ENCODE measurements at regions not wholly inside any gene's neighbourhood (a gene's known extent, or its start where the extent isn't known, plus 50 kb on each side); places are given as distances from the start of the nearest gene placed in this dataset.

DNA sequence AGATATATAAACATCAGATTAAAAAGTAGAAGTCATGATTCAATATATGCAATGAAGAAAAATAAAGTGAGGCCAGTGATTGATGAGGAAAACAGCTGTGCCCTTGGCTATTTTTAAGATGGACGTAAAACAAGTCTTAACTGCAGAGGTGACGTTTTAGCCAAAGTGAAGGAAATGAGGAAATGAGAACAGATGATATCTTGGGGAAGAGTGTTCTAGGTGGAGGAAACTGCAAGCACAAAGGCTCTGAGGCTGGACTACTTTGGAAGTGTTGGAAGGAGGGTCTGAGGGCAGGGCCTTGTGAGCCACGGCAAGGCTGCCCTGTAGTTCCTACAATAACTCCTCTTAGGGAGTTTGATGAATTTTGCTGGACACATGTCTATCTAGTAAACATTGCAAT is 140.5 kb upstream of the AKR1E2 start:
- no peaks in the 10 kb centered on the region for H3K4me1 Mint-ChIP-seq
- ChIA-PET CTCF (no interaction called here), POLR2A (no interaction called here)
- no peaks in the 10 kb centered on the region for H3K27me3 ChIP-seq (ENCODE audit: insufficient read depth, low read length, poor library complexity, severe bottlenecking)
- no peak overlapping the region for H3K27ac ChIP-seq (ENCODE audit: low read depth, low read length)
- H3K27me3 Mint-ChIP-seq = peaks cover 13 to 47% of the 10 kb centered on the region in 2 donors
- H3K9me3 ChIP-seq (ENCODE audit: low read length) = no peaks in the 10 kb centered on the region
- no peaks in the 10 kb centered on the region for H3K9me3 Mint-ChIP-seq
- no peaks in the 10 kb centered on the region for H3K4me1 ChIP-seq (ENCODE audit: insufficient read depth, low read length)
- DNase-seq = no peak
- H3K27ac Mint-ChIP-seq = no peak overlapping the region
- no peaks in the 10 kb centered on the region for H3K36me3 Mint-ChIP-seq
- no peak overlapping the region for H3K4me3 ChIP-seq (ENCODE audit: low read length)
- H3K4me3 Mint-ChIP-seq = no peak overlapping the region
- H3K36me3 ChIP-seq (ENCODE audit: insufficient read depth, low read length) = no peaks in the 10 kb centered on the region

GRCh38 chr10:4684434-4684833 is 141.6 kb upstream of the AKR1E2 start:
- Histone ChIP-seq H3K27ac (ENCODE audit: low read depth, low read length) (no peak overlapping the region), H3K27me3 (ENCODE audit: insufficient read depth, low read length, poor library complexity, severe bottlenecking) (no peaks in the 10 kb centered on the region), H3K36me3 (ENCODE audit: insufficient read depth, low read length) (no peaks in the 10 kb centered on the region), H3K4me1 (ENCODE audit: insufficient read depth, low read length) (no peaks in the 10 kb centered on the region), H3K9me3 (ENCODE audit: low read length) (no peaks in the 10 kb centered on the region), H3K4me3 (ENCODE audit: low read length) (no peak overlapping the region)
- no peaks in the 10 kb centered on the region for H3K9me3 Mint-ChIP-seq
- H3K27ac Mint-ChIP-seq = no peak overlapping the region
- POLR2A ChIA-PET = no interaction called here
- peaks cover 13 to 49% of the 10 kb centered on the region in 2 donors for H3K27me3 Mint-ChIP-seq
- DNase-seq = no peak
- CTCF ChIA-PET = no interaction called here
- H3K4me3 Mint-ChIP-seq = no peak overlapping the region
- no peaks in the 10 kb centered on the region for H3K36me3 Mint-ChIP-seq
- H3K4me1 Mint-ChIP-seq = no peaks in the 10 kb centered on the region

DNA sequence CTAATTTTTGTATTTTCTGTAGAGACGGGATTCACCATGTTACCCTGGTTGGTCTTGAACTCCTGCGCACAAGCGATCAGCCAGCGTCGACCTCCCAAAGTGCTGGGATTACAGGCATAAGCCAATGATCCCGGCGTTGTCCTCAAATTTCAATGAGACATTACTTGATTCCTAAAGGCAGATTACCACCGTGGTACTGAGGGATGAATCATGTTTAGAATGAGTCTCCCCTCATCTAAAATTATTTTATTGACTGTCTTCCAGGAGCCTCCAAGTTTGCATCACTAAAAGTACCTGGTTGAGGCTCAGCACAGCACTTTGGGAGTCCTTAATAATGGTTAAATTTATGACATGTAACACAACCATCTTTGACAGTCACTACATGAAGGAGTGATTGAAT is 142.2 kb upstream of the AKR1E2 start:
- H3K4me1 ChIP-seq (ENCODE audit: insufficient read depth, low read length) = no peaks in the 10 kb centered on the region
- H3K9me3 Mint-ChIP-seq = no peaks in the 10 kb centered on the region
- no peak overlapping the region for H3K27ac Mint-ChIP-seq
- H3K4me3 Mint-ChIP-seq = no peak overlapping the region
- no peak for DNase-seq
- H3K4me1 Mint-ChIP-seq = no peaks in the 10 kb centered on the region
- ChIA-PET POLR2A (no interaction called here), CTCF (no interaction called here)
- H3K36me3 ChIP-seq (ENCODE audit: insufficient read depth, low read length) = no peaks in the 10 kb centered on the region
- no peaks in the 10 kb centered on the region for H3K36me3 Mint-ChIP-seq
- H3K27me3 Mint-ChIP-seq = peaks cover 15 to 52% of the 10 kb centered on the region in 2 donors
- no peak overlapping the region for H3K27ac ChIP-seq (ENCODE audit: low read depth, low read length)
- no peak overlapping the region for H3K4me3 ChIP-seq (ENCODE audit: low read length)
- no peaks in the 10 kb centered on the region for H3K27me3 ChIP-seq (ENCODE audit: insufficient read depth, low read length, poor library complexity, severe bottlenecking)
- no peaks in the 10 kb centered on the region for H3K9me3 ChIP-seq (ENCODE audit: low read length)

DNA sequence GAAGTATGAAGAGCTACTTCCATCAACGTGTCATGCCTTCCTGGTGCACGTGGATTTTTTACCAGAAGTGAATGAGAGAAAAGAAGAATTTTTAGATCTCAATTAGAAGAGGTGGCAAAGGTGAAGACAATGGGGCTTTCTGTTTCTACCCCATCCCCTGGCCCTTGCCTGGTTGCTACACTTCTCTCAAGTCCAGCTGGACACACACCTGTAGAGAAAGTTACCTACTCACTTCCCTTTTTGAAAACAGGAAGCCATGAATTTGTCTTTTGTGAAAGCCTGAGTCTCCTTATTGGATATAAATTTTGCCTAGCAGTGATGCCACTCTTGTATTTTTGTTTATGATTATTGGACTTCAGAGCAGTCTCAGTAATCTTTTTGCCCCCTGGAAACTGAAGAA is 142.9 kb upstream of the AKR1E2 start:
- Histone ChIP-seq H3K36me3 (ENCODE audit: insufficient read depth, low read length) (no peaks in the 10 kb centered on the region), H3K9me3 (ENCODE audit: low read length) (no peaks in the 10 kb centered on the region), H3K4me3 (ENCODE audit: low read length) (no peak overlapping the region), H3K27me3 (ENCODE audit: insufficient read depth, low read length, poor library complexity, severe bottlenecking) (no peaks in the 10 kb centered on the region), H3K4me1 (ENCODE audit: insufficient read depth, low read length) (no peaks in the 10 kb centered on the region), H3K27ac (ENCODE audit: low read depth, low read length) (no peak overlapping the region)
- Mint-ChIP-seq H3K27me3 (peaks cover 18 to 56% of the 10 kb centered on the region in 2 donors), H3K27ac (no peak overlapping the region), H3K4me3 (no peak overlapping the region), H3K9me3 (no peaks in the 10 kb centered on the region), H3K4me1 (no peaks in the 10 kb centered on the region), H3K36me3 (no peaks in the 10 kb centered on the region)
- POLR2A ChIA-PET = no interaction called here
- CTCF ChIA-PET = no interaction called here
- DNase-seq = no peak

DNA sequence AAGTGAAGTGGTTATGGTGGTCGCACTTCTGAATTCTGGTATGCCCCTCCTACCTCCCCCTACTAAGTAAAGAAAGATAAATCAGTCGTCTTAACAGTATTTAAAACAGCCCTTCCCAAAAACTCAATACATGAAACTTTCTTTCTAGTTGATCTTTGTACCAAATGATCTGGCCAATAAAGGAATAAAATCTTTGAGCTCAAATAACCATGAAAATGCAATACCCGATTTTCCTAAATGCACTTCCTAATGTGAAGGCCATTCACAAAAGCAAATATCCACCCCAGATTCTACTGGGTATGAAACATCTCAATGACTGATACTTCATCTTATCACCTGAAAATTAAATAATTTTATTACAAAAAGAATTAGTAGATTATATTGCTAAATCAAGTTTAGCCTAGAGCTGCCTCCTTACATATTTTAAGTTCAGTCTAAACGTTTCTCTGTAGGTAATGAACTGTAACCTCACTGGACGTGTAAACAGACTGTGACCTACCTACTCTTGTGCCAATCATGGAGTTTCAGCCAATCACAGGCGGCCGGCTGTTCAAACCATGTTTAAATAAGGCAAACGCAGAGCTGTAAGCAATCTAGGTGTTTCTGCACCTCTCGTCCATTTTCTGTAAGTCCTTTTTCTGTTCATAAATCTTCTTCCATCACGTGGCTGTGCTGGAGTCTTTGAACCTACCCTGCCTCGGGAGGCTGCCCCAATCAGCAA is 146.9 kb upstream of the AKR1E2 start:
- Histone ChIP-seq H3K4me1 (ENCODE audit: insufficient read depth, low read length) (no peaks in the 10 kb centered on the region), H3K27me3 (ENCODE audit: insufficient read depth, low read length, poor library complexity, severe bottlenecking) (no peaks in the 10 kb centered on the region), H3K4me3 (ENCODE audit: low read length) (no peak overlapping the region), H3K9me3 (ENCODE audit: low read length) (no peaks in the 10 kb centered on the region), H3K27ac (ENCODE audit: low read depth, low read length) (no peak overlapping the region), H3K36me3 (ENCODE audit: insufficient read depth, low read length) (no peaks in the 10 kb centered on the region)
- no peak for DNase-seq
- Mint-ChIP-seq H3K27ac (no peak overlapping the region), H3K27me3 (peaks cover 23 to 62% of the 10 kb centered on the region in 2 donors), H3K9me3 (peaks cover 0 to 2% (median 0%) of the 10 kb centered on the region in 5 donors), H3K36me3 (no peaks in the 10 kb centered on the region), H3K4me3 (no peak overlapping the region), H3K4me1 (no peaks in the 10 kb centered on the region)
- POLR2A ChIA-PET = no interaction called here
- CTCF ChIA-PET = no interaction called here

- H3K27me3 Mint-ChIP-seq = peaks cover 23 to 55% of the 10 kb centered on the region in 2 donors
- ChIA-PET CTCF (no interaction called here), POLR2A (no interaction called here)
- H3K4me1 Mint-ChIP-seq = no peaks in the 10 kb centered on the region
- Histone ChIP-seq H3K4me3 (ENCODE audit: low read length) (no peak overlapping the region), H3K36me3 (ENCODE audit: insufficient read depth, low read length) (no peaks in the 10 kb centered on the region), H3K4me1 (ENCODE audit: insufficient read depth, low read length) (no peaks in the 10 kb centered on the region), H3K27ac (ENCODE audit: low read depth, low read length) (no peak overlapping the region), H3K27me3 (ENCODE audit: insufficient read depth, low read length, poor library complexity, severe bottlenecking) (no peaks in the 10 kb centered on the region), H3K9me3 (ENCODE audit: low read length) (no peaks in the 10 kb centered on the region)
- H3K4me3 Mint-ChIP-seq = no peak overlapping the region
- H3K9me3 Mint-ChIP-seq = peaks cover 0 to 2% (median 0%) of the 10 kb centered on the region in 5 donors
- H3K27ac Mint-ChIP-seq = no peak overlapping the region
- no peak for DNase-seq
- H3K36me3 Mint-ChIP-seq = no peaks in the 10 kb centered on the region
Observed at GRCh38 chr10:4678023-4678950, 147.7 kb upstream of the AKR1E2 start.

GRCh38 chr10:4677296-4678021 is 148.5 kb upstream of the AKR1E2 start:
- H3K27ac ChIP-seq (ENCODE audit: low read depth, low read length) = no peak overlapping the region
- peaks cover 0 to 2% (median 0%) of the 10 kb centered on the region in 5 donors for H3K9me3 Mint-ChIP-seq
- H3K9me3 ChIP-seq (ENCODE audit: low read length) = no peaks in the 10 kb centered on the region
- no peaks in the 10 kb centered on the region for H3K36me3 Mint-ChIP-seq
- no peak overlapping the region for H3K4me3 Mint-ChIP-seq
- no peak overlapping the region for H3K4me3 ChIP-seq (ENCODE audit: low read length)
- H3K27me3 ChIP-seq (ENCODE audit: insufficient read depth, low read length, poor library complexity, severe bottlenecking) = no peaks in the 10 kb centered on the region
- CTCF ChIA-PET = no interaction called here
- no peaks in the 10 kb centered on the region for H3K4me1 ChIP-seq (ENCODE audit: insufficient read depth, low read length)
- POLR2A ChIA-PET = no interaction called here
- no peaks in the 10 kb centered on the region for H3K4me1 Mint-ChIP-seq
- peaks cover 23 to 48% of the 10 kb centered on the region in 2 donors for H3K27me3 Mint-ChIP-seq
- DNase-seq = no peak
- no peaks in the 10 kb centered on the region for H3K36me3 ChIP-seq (ENCODE audit: insufficient read depth, low read length)
- H3K27ac Mint-ChIP-seq = no peak overlapping the region

- no peak overlapping the region for H3K27ac ChIP-seq (ENCODE audit: low read depth, low read length)
- no peaks in the 10 kb centered on the region for H3K4me1 ChIP-seq (ENCODE audit: insufficient read depth, low read length)
- no peaks in the 10 kb centered on the region for H3K9me3 ChIP-seq (ENCODE audit: low read length)
- Mint-ChIP-seq H3K4me1 (no peaks in the 10 kb centered on the region), H3K9me3 (peaks cover 0 to 2% (median 0%) of the 10 kb centered on the region in 5 donors), H3K36me3 (no peaks in the 10 kb centered on the region), H3K27me3 (peaks cover 24 to 48% of the 10 kb centered on the region in 2 donors), H3K4me3 (no peak overlapping the region), H3K27ac (no peak overlapping the region)
- ChIA-PET CTCF (no interaction called here), POLR2A (no interaction called here)
- no peaks in the 10 kb centered on the region for H3K36me3 ChIP-seq (ENCODE audit: insufficient read depth, low read length)
- H3K4me3 ChIP-seq (ENCODE audit: low read length) = no peak overlapping the region
- no peak for DNase-seq
- no peaks in the 10 kb centered on the region for H3K27me3 ChIP-seq (ENCODE audit: insufficient read depth, low read length, poor library complexity, severe bottlenecking)
Observed at GRCh38 chr10:4676566-4676965, 149.4 kb upstream of the AKR1E2 start.

All from CD8-positive, alpha-beta memory T cell (primary cell).